GM19035 (cell line): ENCODE measurements at regions not wholly inside any gene's neighbourhood (a gene's known extent, or its start where the extent isn't known, plus 50 kb on each side); places are given as distances from the start of the nearest gene placed in this dataset.

Experiments
- ATAC-seq: cut with Tn5 transposase; IDR thresholded peaks from one replicate; pipeline ENCODE4 v1.9.1; 2021; ENCODE audit not compliant: unreplicated experiment

- no peak for ATAC-seq
Observed at GRCh38 chr2:2749206-2749598, 418.1 kb upstream of the MYT1L start.

DNA sequence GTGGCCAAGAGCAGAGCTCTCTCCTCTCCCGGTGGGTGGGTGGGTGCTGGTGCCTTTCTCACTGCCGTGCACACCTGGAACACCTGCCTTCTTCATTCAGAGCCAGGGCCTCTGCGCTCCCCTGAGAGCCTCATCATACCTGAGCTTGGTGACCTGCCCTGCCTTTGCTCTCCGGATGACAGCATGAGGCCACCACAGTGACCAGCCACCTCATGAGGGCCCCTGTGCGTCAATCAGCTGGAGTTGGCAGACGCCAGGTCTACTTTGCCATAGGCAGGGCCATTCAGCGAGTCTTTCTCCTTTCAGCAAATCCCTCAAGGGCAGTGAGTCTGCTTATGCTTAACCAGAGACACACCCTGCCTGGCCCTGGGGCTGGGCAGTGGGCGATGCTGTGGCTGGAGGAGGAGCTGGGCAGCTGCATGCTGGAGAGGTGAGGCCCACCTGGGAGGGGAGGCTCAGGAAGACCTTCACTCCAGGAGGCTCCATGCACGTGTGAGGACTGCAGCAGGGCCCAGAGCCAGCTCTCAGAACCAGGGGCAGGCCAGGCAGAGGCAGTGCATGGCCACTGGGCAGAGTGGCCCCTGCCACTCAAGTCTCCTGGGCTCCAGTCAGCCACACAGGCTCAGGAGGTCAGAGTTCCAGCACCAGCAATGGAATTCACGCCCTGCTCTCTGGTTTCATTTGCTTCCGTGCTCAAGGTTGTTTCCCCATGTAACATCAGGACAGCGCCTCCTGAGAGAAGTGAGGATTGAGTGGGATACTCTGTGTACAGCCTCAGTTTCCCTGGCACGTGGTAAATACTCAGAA is 417.5 kb upstream of the MYT1L start:
- no peak for ATAC-seq

DNA sequence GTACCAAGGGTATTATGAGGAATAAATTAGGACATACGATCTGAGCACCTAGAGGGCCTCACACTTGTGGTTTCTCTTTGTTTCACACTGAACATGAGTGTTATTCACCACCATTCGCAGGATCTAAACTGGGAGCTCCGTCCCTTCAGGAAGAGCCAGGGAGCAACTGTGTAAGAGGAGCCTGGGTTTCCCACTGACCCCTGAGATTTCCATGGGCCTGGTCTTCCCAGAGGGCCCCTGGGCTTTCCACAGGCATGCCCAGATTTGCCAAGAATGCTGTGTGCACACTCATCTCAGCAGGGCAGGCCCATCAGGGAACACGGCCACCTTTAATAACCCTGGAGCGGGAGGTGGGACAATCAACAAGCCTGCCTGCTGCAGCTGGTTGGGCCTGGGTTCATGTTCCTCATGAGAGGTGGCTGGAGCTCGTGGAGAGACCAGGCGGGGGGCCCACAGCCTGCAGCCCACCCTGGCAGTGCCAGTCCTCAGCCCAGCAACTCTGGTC is 416.8 kb upstream of the MYT1L start:
- no peak for ATAC-seq

DNA sequence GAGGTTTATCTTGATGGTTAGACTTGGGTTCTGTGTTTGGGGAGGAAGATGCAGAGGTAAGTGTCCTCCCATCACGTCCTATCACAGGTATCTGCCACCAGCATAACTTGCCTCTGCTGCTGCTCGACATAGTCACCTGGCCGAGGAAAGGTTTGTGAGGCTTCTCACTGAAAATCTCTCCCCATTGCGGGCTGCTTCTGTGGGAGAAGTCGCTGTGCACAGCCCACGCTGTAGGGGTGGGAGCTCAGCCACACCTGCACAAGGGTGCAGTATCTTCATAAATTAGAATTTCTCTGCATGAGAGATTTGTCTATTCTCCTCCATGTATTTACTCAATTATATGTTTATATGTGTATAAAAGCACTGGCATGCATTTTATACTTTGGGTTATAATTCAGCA is 415.7 kb upstream of the MYT1L start:
- ATAC-seq: no peak

DNA sequence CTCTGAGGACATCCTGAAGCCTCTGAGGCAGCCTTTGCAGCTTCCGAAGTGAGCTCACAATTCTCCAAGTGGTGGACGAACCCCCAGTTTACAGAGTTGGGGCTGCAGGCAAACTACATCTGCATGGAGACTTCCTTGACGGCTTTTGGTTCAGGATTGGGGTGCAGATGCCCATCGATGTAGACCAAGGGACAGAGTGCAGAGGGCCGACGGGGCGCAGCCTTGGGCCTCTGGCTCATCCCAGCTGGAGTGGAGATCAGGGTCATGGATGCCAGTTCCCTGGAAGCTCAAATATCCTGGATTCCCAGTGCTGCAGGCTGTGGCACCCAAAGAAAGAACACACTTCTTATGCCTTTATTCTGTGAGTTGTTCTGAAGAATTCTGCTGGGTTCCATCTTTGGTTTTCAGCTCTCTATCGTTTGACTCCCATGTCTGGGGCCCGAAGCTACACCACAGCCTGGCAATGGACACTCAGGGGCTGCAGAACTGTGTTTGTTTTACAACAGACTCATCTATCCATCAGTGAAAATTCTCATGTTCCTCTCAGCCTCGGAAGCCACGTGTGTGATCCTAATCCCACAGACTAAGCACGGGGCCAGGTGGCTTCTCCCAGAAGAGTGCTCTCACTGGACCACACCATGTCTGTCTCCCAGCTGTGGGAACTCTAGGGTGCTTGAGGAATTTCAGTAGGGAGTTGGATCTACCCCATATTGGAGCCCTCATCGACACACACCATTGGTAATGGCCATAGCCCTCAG is 414.1 kb upstream of the MYT1L start:
- ATAC-seq: no peak

DNA sequence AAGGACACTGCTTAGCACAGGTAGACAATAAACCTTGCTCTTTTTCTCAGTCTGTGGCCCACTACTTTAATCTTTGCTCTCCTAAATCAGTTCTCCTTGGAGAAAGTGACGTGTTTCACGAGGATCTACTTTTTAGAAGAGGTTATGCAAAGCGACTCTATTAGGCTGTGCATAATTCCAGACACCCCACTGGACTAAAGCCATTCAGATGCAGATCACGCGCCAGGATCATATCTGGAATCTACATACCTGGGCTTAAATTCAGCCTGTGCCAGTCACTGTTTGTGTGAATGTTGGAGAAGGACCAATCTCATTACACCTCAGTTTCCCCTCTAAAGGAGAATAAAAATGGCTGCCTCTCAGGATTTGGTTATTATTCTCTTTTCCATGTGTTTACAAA is 413.0 kb upstream of the MYT1L start:
- ATAC-seq: no peak

DNA sequence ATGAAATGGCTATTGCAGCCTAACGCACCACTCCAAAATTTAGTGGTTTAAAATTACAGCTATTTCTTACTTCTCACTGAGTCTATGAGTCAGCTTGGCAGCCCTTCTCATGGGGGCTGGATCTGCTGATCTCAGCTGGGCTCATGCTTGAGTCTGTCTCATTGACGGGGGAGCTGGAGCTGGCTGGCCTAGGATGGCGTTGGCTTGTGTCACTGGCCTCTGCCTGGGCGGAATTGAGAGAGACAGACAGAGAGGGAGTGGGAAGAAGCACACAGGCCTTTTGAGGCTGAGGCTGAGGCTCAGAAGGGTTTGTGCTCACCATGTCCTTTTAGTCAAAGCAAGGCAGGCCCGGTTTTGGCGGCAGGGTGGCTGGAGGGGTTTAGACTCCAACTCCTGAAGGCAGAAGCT is 412.1 kb upstream of the MYT1L start:
- no peak for ATAC-seq

- no peak for ATAC-seq
Observed at GRCh38 chr2:2742726-2743125, 411.7 kb upstream of the MYT1L start.

- ATAC-seq: no peak
Observed at GRCh38 chr2:2740238-2740775, 409.2 kb upstream of the MYT1L start.

DNA sequence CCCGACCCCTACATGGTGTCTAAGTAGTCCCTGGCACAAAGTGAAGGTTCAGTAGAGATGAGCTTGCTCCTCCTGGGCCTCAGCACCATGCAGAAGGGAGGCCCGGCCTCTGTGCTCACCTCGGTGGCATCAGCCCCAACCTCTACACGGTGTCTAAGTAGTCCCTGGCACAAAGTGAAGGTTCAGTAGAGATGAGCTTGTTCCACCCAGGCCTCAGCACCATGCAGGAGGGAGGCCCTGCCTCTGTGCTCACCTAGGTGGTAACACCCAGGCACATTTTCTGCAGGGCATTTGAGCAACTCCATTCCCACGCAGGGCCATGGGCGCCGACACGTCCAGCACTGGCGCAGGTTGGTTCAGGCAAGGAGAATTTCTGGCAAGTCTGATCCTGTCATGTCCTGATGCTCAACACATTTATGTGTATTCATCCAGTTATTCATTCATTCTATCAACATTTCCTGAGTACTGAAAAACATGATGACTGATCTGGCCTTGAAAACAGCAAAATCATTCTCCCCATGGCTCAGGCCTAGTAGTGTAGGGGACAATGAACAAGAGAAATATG is 408.2 kb upstream of the MYT1L start:
- ATAC-seq: no peak

DNA sequence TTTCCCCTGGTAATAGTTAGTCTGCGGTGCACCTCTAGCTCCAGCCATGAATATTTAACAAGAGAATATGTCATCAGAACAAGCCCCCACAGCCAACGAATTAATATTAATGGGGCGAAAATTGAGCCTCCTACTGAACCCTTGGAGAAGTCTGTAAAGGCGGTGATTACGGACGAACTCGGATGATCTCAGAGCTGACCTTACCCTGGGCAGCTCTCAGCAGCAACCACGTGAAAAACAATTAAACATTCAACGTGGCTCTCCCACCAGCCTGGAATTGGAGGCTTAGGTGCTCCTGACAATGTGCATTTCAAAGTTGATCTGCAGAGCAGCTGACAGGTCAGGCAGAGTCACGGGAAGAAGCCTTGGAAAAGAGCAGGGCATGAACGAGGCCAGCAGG is 407.6 kb upstream of the MYT1L start:
- ATAC-seq: no peak

DNA sequence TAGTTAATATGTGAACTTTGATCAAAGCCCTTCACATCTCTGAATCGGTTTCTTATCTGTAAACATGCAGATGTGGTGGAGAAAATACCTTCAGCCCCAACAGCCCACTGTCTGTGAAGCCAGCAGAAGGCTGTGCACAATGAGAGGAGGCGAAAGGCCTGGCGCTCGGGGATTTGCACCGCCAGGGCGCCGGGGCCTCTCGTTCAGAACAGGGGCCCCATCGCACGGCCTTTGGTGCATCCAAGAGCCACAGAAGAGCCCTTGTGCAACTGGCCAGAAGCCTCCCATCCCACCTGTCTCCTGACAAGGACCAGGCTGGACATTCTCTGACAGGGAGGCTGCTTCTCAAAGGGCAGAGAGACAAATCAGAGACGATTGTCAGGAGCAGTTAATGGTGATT is 407.2 kb upstream of the MYT1L start:
- no peak for ATAC-seq

- no peak for ATAC-seq
Observed at GRCh38 chr2:2735041-2735440, 404.0 kb upstream of the MYT1L start.

DNA sequence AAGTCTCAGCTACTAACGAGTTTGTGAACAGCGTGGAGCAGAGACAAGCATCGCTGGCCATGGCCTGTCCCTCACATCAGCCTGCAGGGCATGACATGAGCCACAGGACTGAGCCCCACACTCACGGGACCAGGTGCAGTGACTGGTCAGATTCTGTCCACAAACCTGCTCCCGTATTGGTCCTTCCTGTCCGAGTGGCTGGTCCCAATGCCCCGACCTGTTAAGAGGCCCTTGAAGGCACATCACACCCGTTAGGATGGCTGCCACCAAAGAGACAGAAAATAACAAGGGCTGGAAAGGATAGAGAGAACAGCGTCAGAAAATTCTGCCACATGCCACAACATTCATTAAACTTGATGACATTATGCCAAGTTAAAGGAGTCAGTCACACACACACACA is 403.2 kb upstream of the MYT1L start:
- no peak for ATAC-seq

GRCh38 chr2:2733818-2734217 is 402.7 kb upstream of the MYT1L start:
- ATAC-seq: no peak

- no peak for ATAC-seq
Observed at GRCh38 chr2:2732331-2733119, 401.4 kb upstream of the MYT1L start.

GRCh38 chr2:2731816-2732284 is 400.8 kb upstream of the MYT1L start:
- ATAC-seq: no peak

DNA sequence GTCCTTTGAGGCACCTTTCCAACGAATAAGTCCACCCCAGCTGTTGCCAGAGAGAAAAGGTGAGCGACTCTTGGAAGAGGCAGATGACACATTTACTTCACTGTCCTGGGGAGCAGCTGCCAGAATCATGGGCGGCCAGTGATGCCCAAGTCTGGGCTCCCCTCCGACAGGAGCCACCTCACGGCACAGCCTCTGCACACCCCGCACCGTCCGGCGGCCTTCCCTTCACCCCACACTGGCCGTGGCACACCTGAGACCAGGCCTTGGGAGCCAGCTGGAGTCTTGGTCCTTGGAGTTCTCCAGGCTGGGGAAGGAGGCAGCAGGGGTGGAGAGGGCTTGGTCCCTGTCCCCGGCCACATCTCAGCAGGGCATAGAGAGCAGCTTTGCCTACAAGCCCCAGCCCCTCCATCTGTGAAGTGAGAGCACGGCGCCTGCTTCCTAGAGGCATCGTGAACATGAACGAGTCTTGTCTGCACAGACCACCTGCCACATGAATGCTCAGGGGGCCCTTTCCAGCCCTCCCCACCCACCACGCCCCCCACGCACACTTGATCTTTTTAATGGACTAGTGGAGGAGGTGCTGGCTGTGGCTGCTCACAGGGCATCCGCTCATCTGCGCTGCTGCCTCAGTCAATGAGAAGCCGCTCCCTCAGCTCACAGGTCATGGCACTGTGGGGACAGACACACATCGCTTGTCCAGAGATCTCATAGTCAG is 400.2 kb upstream of the MYT1L start:
- no peak for ATAC-seq

GRCh38 chr2:2730301-2730833 is 399.3 kb upstream of the MYT1L start:
- ATAC-seq: no peak

GRCh38 chr2:2729246-2729645 is 398.2 kb upstream of the MYT1L start:
- no peak for ATAC-seq
